ENCODE measurements at regions not wholly inside any gene's neighbourhood (a gene's known extent, or its start where the extent isn't known, plus 50 kb on each side); places are given as distances from the start of the nearest gene placed in this dataset.

DNA sequence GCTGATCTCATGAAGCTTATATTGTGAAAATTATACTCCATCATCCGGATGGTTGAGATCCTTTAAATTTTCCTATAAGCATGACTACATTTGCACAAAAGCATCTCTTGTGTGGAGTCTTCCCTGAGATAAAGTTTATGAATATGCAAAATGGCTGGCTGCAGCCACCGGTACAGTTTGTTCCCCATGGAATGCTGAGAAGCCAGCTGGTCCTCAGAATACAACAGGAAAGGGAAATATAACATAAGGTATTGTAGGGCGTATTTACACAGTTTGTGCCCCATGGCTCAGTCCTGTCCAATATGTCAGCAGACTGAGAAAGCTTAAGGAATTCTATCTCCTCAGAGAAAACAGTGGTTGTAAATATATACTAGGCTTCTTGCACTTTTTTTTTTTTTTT is 468.6 kb downstream of the CNTN6 start:
- no peak for TF ChIP-seq CTCF (IDR thresholded peaks at IDR 0.05; ENCODE audit: low read depth, low read length)
- H3K27ac ChIP-seq (ENCODE audit: low read depth, low read length) = no peak overlapping the region
- ChIA-PET CTCF (no interaction called here), POLR2A (no interaction called here)
- no peaks in the 10 kb centered on the region for H3K27me3 ChIP-seq (ENCODE audit: control insufficient read depth, insufficient read depth, low read length)
- DNase-seq (ENCODE audit: low read depth, low spot score) = no peak
- no peak overlapping the region for H3K4me3 ChIP-seq (ENCODE audit: low read depth, low read length)
- H3K9me3 ChIP-seq (ENCODE audit: control insufficient read depth, insufficient read depth, low read length) = peaks cover 9% of the 10 kb centered on the region; the same call in 1 of the 2 replicates

DNA sequence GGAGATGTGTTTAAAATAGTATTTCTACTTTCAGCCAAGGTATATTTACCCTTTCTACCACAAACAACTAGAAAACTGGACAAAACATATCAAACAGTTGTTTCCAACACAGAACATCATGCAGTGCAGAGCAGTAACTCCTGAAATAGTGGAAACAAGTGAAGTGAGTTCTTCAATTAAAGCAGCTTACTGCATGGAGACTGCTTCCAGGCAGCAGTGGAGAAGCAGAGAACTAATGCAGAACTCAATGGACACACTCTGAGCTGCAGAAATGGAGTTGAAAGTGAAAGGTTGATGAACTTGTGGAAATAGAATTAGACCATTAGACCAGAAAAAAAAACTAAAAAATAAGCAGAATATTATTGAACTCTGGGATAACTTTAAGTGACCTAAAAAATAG is 478.9 kb downstream of the CNTN6 start:
- H3K9me3 ChIP-seq (ENCODE audit: control insufficient read depth, insufficient read depth, low read length) = peaks cover 6% of the 10 kb centered on the region; the same call in 1 of the 2 replicates

DNA sequence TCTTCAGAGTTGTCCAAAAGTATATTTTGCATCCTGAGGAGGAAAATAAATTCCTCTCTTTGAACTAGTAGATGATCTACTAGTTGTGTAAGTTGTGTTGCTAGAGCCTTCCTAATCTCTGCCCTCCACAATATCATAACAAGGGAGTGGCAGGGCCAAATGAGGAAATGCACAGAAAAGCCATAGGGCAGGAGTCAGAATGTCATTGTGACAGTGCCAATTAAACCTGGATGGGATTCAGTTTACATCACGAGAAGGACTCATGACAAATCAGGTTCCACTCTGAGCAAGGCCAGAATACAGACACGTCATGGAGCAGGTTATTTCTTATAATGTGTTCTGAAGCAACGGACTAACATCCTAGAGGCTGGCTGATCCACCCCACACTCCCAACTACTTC is 483.2 kb downstream of the CNTN6 start:
- H3K4me3 ChIP-seq (ENCODE audit: low read depth, low read length) = no peak overlapping the region
- no peaks in the 10 kb centered on the region for H3K27me3 ChIP-seq (ENCODE audit: control insufficient read depth, insufficient read depth, low read length)
- H3K27ac ChIP-seq (ENCODE audit: low read depth, low read length) = no peak overlapping the region
- ChIA-PET CTCF (no interaction called here), POLR2A (no interaction called here)
- peaks cover 6% of the 10 kb centered on the region; the same call in 1 of the 2 replicates for H3K9me3 ChIP-seq (ENCODE audit: control insufficient read depth, insufficient read depth, low read length)
- no peak for TF ChIP-seq CTCF (IDR thresholded peaks at IDR 0.05; ENCODE audit: low read depth, low read length)
- DNase-seq (ENCODE audit: low read depth, low spot score) = no peak

More for the DNA sequence above, 478.9 kb downstream of the CNTN6 start:
- ChIA-PET POLR2A (no interaction called here), CTCF (no interaction called here)
- Histone ChIP-seq H3K27ac (ENCODE audit: low read depth, low read length) (no peak overlapping the region), H3K4me3 (ENCODE audit: low read depth, low read length) (no peak overlapping the region), H3K27me3 (ENCODE audit: control insufficient read depth, insufficient read depth, low read length) (no peaks in the 10 kb centered on the region)
- no peak for DNase-seq (ENCODE audit: low read depth, low spot score)
- no peak for TF ChIP-seq CTCF (IDR thresholded peaks at IDR 0.05; ENCODE audit: low read depth, low read length)

GRCh38 chr3:1578124-1578806 is 485.4 kb downstream of the CNTN6 start:
- CTCF ChIA-PET = no interaction called here
- DNase-seq (ENCODE audit: low read depth, low spot score) = no peak
- Histone ChIP-seq H3K9me3 (ENCODE audit: control insufficient read depth, insufficient read depth, low read length) (peaks cover 19% of the 10 kb centered on the region), H3K4me3 (ENCODE audit: low read depth, low read length) (no peak overlapping the region), H3K27ac (ENCODE audit: low read depth, low read length) (no peak overlapping the region), H3K27me3 (ENCODE audit: control insufficient read depth, insufficient read depth, low read length) (no peaks in the 10 kb centered on the region)
- TF ChIP-seq CTCF (IDR thresholded peaks at IDR 0.05; ENCODE audit: low read depth, low read length) = no peak
- POLR2A ChIA-PET = no interaction called here

DNA sequence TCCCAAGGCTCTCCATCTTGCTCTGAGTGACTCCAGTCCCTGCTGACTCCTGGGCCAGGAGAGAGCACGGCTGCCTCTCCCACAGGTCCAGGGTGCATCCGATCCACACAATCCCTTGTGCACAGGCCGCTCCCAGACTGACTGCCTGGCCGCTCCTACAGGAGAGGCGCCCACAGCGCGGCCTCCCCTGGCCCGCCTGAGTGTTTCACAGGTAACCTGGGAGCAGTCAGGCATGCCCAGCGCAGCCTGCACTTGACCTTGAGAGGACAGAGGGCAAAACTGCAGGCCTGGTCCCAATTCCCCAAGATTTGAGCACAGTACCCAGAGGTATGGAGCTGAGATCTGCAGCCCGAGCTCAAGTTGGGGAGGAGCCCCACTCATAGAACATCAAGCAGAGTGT is 490.2 kb downstream of the CNTN6 start:
- Histone ChIP-seq H3K27me3 (ENCODE audit: control insufficient read depth, insufficient read depth, low read length) (no peaks in the 10 kb centered on the region), H3K9me3 (ENCODE audit: control insufficient read depth, insufficient read depth, low read length) (peaks cover 26% of the 10 kb centered on the region), H3K27ac (ENCODE audit: low read depth, low read length) (no peak overlapping the region), H3K4me3 (ENCODE audit: low read depth, low read length) (no peak overlapping the region)
- no peak for TF ChIP-seq CTCF (IDR thresholded peaks at IDR 0.05; ENCODE audit: low read depth, low read length)
- DNase-seq (ENCODE audit: low read depth, low spot score) = no peak
- ChIA-PET CTCF (no interaction called here), POLR2A (no interaction called here)
